ENCODE measurements at regions not wholly inside any gene's neighbourhood (a gene's known extent, or its start where the extent isn't known, plus 50 kb on each side); places are given as distances from the start of the nearest gene placed in this dataset.

DNA sequence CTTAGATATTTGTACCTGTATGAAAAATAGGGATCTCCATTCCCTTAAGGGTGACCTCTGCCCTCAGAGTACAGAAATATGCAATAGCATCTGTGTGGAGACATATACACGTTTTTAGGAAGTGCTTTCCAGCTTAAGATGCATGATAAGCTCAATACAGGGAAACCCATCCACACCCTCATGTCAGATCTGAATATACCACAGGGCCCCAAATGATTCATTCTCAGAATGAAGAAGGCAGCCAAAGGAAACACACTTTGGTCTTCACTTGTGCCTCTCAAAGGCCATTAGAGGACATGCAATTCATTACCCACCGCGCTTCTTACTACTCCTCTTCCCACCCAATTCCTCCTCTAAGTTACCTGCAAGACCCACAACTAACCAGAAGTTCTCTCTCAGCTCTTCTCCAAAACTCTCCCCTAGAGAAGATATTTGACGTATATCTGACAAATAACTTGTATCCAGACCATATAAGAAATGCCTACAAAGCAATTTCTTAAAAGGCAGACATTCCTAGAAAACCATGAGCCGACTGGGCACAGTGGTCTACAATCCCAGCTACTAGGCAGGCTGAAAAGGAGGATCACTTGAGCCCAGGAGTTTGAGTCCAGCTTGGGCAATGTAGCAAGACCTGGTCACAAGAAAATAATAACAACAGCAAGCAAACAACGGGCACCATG is 103.0 kb downstream of the OAT start:
- no peak for ATAC-seq
- no peaks in the 10 kb centered on the region for H3K4me1 ChIP-seq (ENCODE audit: insufficient read depth, low read length)
- H3K4me2 ChIP-seq (ENCODE audit: low read length) = no peak overlapping the region
- intact Hi-C loops (cut with micrococcal nuclease) = no loop called here
- no peak for TF ChIP-seq EZH2phosphoT487 (IDR thresholded peaks at IDR 0.05; ENCODE audit: borderline replicate concordance, low read length)
- no peak for TF ChIP-seq EZH2 (IDR thresholded peaks at IDR 0.05; ENCODE audit: low read length, unreplicated experiment)
- TF ChIP-seq, protein P1, sequence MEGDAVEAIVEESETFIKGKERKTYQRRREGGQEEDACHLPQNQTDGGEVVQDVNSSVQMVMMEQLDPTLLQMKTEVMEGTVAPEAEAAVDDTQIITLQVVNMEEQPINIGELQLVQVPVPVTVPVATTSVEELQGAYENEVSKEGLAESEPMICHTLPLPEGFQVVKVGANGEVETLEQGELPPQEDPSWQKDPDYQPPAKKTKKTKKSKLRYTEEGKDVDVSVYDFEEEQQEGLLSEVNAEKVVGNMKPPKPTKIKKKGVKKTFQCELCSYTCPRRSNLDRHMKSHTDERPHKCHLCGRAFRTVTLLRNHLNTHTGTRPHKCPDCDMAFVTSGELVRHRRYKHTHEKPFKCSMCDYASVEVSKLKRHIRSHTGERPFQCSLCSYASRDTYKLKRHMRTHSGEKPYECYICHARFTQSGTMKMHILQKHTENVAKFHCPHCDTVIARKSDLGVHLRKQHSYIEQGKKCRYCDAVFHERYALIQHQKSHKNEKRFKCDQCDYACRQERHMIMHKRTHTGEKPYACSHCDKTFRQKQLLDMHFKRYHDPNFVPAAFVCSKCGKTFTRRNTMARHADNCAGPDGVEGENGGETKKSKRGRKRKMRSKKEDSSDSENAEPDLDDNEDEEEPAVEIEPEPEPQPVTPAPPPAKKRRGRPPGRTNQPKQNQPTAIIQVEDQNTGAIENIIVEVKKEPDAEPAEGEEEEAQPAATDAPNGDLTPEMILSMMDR (conservative IDR thresholded peaks at IDR 0.05; ENCODE audit: low read depth, low read length) = no peak
- no peak overlapping the region for H2AFZ ChIP-seq (ENCODE audit: low read length)
- no peaks in the 10 kb centered on the region for H4K20me1 ChIP-seq (ENCODE audit: low read length)
- no peaks in the 10 kb centered on the region for H3K79me2 ChIP-seq (ENCODE audit: low read length)
- H3K9me2 ChIP-seq (replicated peaks; ENCODE audit: low read length) = no peaks in the 10 kb centered on the region
- no peak overlapping the region for H3K4me3 ChIP-seq (ENCODE audit: low read length)
- ChIA-PET CTCF (no interaction called here), POLR2A (ENCODE audit: unreplicated experiment) (no interaction called here)
- H3K27me3 ChIP-seq (ENCODE audit: low read length) = peaks cover 10% of the 10 kb centered on the region
- no TSS peak for BruUV-seq (replicated peaks)
- no peaks in the 10 kb centered on the region for H3F3A ChIP-seq (ENCODE audit: low read length, unreplicated experiment)
- H3K36me3 ChIP-seq (ENCODE audit: low read depth, low read length) = no peaks in the 10 kb centered on the region
- no peak for DNase-seq
- H3K27ac ChIP-seq (ENCODE audit: low read length) = no peak overlapping the region
- no peaks in the 10 kb centered on the region for H3K9me3 ChIP-seq (ENCODE audit: low read length)
- no peak overlapping the region for H3K9ac ChIP-seq (ENCODE audit: low read length)

DNA sequence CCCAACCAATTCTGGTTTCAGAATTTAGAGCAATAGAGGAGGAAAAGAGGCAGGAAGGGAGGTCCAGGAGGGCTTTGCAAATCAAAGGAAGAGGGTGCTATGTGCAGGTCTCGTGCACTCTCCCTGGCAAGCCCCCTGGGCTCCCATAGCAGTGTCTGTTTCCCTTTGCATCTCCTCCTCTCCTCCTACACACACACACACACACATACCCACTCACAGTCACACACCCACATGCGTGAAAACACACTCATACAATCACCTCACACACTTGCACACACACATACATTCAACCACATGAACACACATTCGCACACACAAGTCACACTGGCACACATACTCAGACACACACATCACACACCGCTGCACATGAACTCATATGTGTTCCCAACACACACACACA is 105.3 kb downstream of the OAT start:
- intact Hi-C loops (cut with micrococcal nuclease) = no loop called here
- no peaks in the 10 kb centered on the region for H3K9me3 ChIP-seq (ENCODE audit: low read length)
- DNase-seq (no peak), ATAC-seq (no peak)
- H3K4me3 ChIP-seq (ENCODE audit: low read length) = no peak overlapping the region
- POLR2A ChIA-PET (ENCODE audit: unreplicated experiment) = no interaction called here
- H3K79me2 ChIP-seq (ENCODE audit: low read length) = no peaks in the 10 kb centered on the region
- H3K27ac ChIP-seq (ENCODE audit: low read length) = no peak overlapping the region
- no TSS peak for BruUV-seq (replicated peaks)
- CTCF ChIA-PET = no interaction called here
- H4K20me1 ChIP-seq (ENCODE audit: low read length) = no peaks in the 10 kb centered on the region
- no peaks in the 10 kb centered on the region for H3K36me3 ChIP-seq (ENCODE audit: low read depth, low read length)
- H3F3A ChIP-seq (ENCODE audit: low read length, unreplicated experiment) = no peaks in the 10 kb centered on the region
- H3K4me1 ChIP-seq (ENCODE audit: insufficient read depth, low read length) = no peaks in the 10 kb centered on the region
- H3K27me3 ChIP-seq (ENCODE audit: low read length) = peaks cover 12% of the 10 kb centered on the region
- no peak overlapping the region for H2AFZ ChIP-seq (ENCODE audit: low read length)
- no peak overlapping the region for H3K4me2 ChIP-seq (ENCODE audit: low read length)
- no peaks in the 10 kb centered on the region for H3K9me2 ChIP-seq (replicated peaks; ENCODE audit: low read length)
- no peak for TF ChIP-seq EZH2phosphoT487 (IDR thresholded peaks at IDR 0.05; ENCODE audit: borderline replicate concordance, low read length)
- TF ChIP-seq EZH2 (IDR thresholded peaks at IDR 0.05; ENCODE audit: low read length, unreplicated experiment) = no peak
- TF ChIP-seq, protein P1 (conservative IDR thresholded peaks at IDR 0.05; ENCODE audit: low read depth, low read length) = no peak
- H3K9ac ChIP-seq (ENCODE audit: low read length) = no peak overlapping the region

DNA sequence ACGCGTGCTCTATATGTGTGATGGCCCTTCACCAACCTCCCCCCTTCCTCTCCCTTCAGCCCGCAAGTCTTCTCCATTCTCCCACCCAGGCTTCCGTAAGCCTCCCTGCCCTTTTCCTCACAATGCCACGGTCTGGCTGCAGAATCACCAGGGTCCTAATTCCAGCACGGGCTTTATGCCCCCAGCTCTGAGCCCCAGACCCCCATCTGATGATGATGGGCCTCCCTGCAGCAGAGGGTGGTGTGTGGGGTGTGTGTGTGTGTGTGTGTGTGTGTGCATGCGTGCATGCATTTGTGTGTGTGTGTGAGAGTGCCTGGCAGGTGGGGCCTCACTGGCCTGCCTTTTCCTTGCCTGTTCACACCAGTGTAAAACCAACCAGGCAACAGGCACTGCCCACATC is 109.9 kb downstream of the OAT start:
- Histone ChIP-seq H3K27ac (ENCODE audit: low read length) (no peak overlapping the region), H3K27me3 (ENCODE audit: low read length) (peaks cover 5% of the 10 kb centered on the region; the same call in 1 of the 2 replicates), H3K4me2 (ENCODE audit: low read length) (no peak overlapping the region), H3K9me3 (ENCODE audit: low read length) (no peaks in the 10 kb centered on the region), H3K4me3 (ENCODE audit: low read length) (no peak overlapping the region), H3K79me2 (ENCODE audit: low read length) (no peaks in the 10 kb centered on the region), H4K20me1 (ENCODE audit: low read length) (no peaks in the 10 kb centered on the region), H3K9me2 (replicated peaks; ENCODE audit: low read length) (no peaks in the 10 kb centered on the region), H3F3A (ENCODE audit: low read length, unreplicated experiment) (no peaks in the 10 kb centered on the region), H3K4me1 (ENCODE audit: insufficient read depth, low read length) (no peaks in the 10 kb centered on the region), H2AFZ (ENCODE audit: low read length) (no peak overlapping the region), H3K36me3 (ENCODE audit: low read depth, low read length) (no peaks in the 10 kb centered on the region), H3K9ac (ENCODE audit: low read length) (no peak overlapping the region)
- ChIA-PET POLR2A (ENCODE audit: unreplicated experiment) (no interaction called here), CTCF (no interaction called here)
- intact Hi-C loops (cut with micrococcal nuclease) = no loop called here
- no peak for ATAC-seq
- no peak for DNase-seq
- no TSS peak for BruUV-seq (replicated peaks)
- TF ChIP-seq, protein P1 (conservative IDR thresholded peaks at IDR 0.05; ENCODE audit: low read depth, low read length) = no peak
- TF ChIP-seq EZH2 (IDR thresholded peaks at IDR 0.05; ENCODE audit: low read length, unreplicated experiment) = no peak
- TF ChIP-seq EZH2phosphoT487 (IDR thresholded peaks at IDR 0.05; ENCODE audit: borderline replicate concordance, low read length) = no peak
